ENCODE measurements at regions not wholly inside any gene's neighbourhood (a gene's known extent, or its start where the extent isn't known, plus 50 kb on each side); places are given as distances from the start of the nearest gene placed in this dataset.

- TF ChIP-seq, protein P1, sequence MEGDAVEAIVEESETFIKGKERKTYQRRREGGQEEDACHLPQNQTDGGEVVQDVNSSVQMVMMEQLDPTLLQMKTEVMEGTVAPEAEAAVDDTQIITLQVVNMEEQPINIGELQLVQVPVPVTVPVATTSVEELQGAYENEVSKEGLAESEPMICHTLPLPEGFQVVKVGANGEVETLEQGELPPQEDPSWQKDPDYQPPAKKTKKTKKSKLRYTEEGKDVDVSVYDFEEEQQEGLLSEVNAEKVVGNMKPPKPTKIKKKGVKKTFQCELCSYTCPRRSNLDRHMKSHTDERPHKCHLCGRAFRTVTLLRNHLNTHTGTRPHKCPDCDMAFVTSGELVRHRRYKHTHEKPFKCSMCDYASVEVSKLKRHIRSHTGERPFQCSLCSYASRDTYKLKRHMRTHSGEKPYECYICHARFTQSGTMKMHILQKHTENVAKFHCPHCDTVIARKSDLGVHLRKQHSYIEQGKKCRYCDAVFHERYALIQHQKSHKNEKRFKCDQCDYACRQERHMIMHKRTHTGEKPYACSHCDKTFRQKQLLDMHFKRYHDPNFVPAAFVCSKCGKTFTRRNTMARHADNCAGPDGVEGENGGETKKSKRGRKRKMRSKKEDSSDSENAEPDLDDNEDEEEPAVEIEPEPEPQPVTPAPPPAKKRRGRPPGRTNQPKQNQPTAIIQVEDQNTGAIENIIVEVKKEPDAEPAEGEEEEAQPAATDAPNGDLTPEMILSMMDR (IDR thresholded peaks at IDR 0.05; ENCODE audit: control extremely low read depth, extremely low read depth, low read depth, missing control alignments), result no peak
- ChIA-PET POLR2A (no interaction called here), CTCF (interaction anchor here (2.1 kb wide), 1 partner anchor 24 kb away, joined by 6 read pairs; no protein-coding TSS in a partner anchor)
- no peak for DNase-seq (ENCODE audit: extremely low spot score)
Measured at GRCh38 chr13:59415498-59415897, 748.2 kb downstream of the DIAPH3 start.

DNA sequence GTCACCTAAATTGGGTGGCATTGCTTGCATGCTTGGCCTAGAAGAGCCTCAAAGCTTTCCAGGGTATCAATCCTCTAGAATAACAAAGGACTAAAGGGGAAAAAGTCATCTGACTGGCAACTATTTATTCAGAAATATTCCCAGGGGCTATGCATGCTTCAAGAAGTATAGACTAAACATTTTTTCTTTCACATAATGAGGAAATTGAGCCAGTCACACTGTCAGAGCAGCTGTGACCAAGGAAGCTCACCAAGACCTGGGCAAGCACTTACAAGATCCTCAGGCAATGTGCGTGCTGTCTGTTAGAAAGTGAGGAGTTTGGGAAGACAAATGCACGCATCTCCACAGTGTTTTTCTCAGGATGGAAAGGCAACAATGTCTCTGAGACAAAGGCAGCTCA, 747.2 kb downstream of the DIAPH3 start:
- CTCF ChIA-PET, result interaction anchor here (2.1 kb wide), 1 partner anchor 25 kb away, joined by 6 read pairs; no protein-coding TSS in a partner anchor
- DNase-seq (ENCODE audit: extremely low spot score), result no peak
- TF ChIP-seq, protein P1 (IDR thresholded peaks at IDR 0.05; ENCODE audit: control extremely low read depth, extremely low read depth, low read depth, missing control alignments), result no peak
- POLR2A ChIA-PET, result no interaction called here

DNA sequence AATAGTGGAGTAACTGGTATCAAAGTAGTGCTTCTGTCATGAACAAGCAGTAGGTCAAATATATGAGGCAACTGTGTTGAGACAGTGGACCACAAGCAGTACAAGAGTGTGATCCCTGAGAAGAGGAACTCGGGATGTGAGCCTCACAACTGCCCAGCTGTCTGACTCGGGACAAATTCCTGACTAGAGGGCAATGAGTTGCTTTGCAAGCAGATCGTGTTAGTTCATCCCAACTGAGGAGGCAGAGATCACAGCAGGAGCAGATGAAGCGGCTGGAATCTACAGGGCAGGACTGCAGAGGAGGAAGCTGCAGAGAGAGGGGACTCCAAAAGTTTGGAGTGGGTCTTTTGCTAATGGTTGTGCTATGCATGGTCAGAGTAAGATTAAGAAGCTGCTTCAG, 741.1 kb downstream of the DIAPH3 start:
- POLR2A ChIA-PET, result no interaction called here
- CTCF ChIA-PET, result interaction anchor here (1.0 to 1.1 kb wide), 2 partner anchors 9 to 31 kb away, joined by 3 to 4 read pairs; no protein-coding TSS in a partner anchor
- TF ChIP-seq, protein P1 (IDR thresholded peaks at IDR 0.05; ENCODE audit: control extremely low read depth, extremely low read depth, low read depth, missing control alignments), result no peak
- DNase-seq (ENCODE audit: extremely low spot score), result no peak

GRCh38 chr13:59423708-59424340, 739.9 kb downstream of the DIAPH3 start:
- POLR2A ChIA-PET, result no interaction called here
- TF ChIP-seq, protein P1 (IDR thresholded peaks at IDR 0.05; ENCODE audit: control extremely low read depth, extremely low read depth, low read depth, missing control alignments), result no peak
- no peak for DNase-seq (ENCODE audit: extremely low spot score)
- CTCF ChIA-PET, result interaction anchor here (1.1 to 1.2 kb wide), 2 partner anchors 10 kb away, joined by 3 read pairs; no protein-coding TSS in a partner anchor

DNA sequence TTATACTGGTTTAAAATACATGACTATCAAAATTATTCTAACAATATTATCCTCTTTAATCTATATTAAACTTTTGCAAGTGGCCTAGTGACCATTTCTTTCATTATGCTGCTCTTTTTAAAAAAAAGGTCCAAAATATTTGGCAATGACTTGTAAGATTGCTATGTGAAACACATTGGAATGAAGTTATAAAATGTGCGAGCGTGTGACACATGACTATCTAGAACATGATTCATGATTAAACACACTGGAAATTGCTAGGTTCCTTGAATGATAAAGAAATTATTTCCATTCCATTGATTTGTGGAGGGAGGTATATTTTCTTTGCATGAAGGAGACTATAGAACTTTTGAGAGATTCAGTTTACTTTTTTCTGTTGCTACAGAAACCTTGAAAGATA, 739.1 kb downstream of the DIAPH3 start:
- ChIA-PET POLR2A (no interaction called here), CTCF (interaction anchor here (1.2 kb wide), 1 partner anchor 9 kb away, joined by 3 read pairs; no protein-coding TSS in a partner anchor)
- no peak for DNase-seq (ENCODE audit: extremely low spot score)
- TF ChIP-seq, protein P1 (IDR thresholded peaks at IDR 0.05; ENCODE audit: control extremely low read depth, extremely low read depth, low read depth, missing control alignments), result no peak

DNA sequence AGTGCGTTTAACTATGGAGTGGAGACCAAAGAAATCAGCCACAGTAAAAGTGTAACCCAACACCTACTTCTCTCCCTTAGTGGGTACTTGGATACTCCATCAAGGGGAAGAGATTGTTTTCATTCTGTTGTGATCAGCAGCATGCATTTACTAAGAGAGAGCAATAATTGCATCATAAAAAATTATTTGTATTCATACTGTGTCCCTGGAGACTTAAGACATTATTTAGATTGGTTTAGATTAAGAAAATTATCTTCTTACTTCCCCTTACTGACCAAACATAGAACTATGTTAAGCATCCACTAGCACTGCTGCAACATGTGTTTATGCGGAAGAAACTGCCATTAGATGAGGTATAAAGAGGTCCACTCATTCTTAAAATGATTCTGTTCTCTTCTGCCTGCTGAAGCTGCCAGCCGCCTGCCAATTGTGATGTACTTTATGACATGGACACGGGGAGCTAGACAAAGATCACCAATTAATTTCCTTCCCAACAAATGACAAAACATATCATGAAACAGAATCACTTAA, 738.5 kb downstream of the DIAPH3 start:
- TF ChIP-seq, protein P1 (IDR thresholded peaks at IDR 0.05; ENCODE audit: control extremely low read depth, extremely low read depth, low read depth, missing control alignments), result no peak
- ChIA-PET POLR2A (no interaction called here), CTCF (interaction anchor here (0.7 to 1.2 kb wide), 2 partner anchors 8 to 33 kb away, joined by 3 to 4 read pairs; no protein-coding TSS in a partner anchor)
- no peak for DNase-seq (ENCODE audit: extremely low spot score)
